NCI-H1436 (cell line): ENCODE measurements at regions not wholly inside any gene's neighbourhood (a gene's known extent, or its start where the extent isn't known, plus 50 kb on each side); places are given as distances from the start of the nearest gene placed in this dataset.

Source experiments
- DNase-seq: peaks from one replicate; lab custom pipeline; 2025; lab: John Stamatoyannopoulos, UW

GRCh38 chr2:145144131-145144728 lies 624.3 kb upstream of the ZEB2 start:
- no peak for DNase-seq

GRCh38 chr2:145141981-145142380 lies 622.1 kb upstream of the ZEB2 start:
- no peak for DNase-seq

DNA sequence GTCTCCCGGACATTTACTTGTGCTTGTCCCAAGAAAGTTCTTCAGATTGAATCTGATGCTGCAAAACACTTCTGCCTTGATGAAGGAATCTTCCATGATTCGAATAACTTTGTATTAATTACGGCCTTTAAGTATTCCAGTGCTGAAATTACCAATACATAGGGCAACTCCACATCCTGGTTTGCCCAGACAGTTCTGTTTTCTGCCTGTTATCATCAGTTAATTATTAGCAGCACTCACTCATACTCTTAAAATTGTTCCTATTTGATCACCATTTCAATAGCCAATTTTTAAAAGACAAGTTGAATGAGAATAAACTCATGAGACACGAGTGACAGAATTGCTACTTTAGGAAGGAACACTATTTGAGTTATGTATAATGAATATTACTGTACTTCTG lies 620.7 kb upstream of the ZEB2 start:
- no peak for DNase-seq

DNA sequence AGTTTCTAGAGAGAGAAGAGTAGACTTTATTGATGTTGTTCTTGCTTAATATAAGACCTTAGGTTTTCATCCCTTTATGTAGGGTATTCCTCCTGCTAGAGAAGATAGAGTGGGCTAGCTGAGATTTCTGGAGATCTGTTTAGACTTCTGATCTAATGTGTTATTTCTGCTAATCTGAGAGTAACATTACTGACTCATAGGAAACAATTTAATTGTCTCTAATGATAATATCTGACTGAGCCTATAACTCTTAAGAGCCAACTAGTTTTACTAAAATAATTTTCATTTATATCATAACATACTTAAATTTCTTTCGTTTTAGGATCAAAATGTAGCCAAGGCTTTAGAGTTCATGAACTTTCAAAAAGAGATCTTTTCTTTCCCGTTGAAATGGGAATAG lies 618.7 kb upstream of the ZEB2 start:
- DNase-seq = no peak

- DNase-seq = no peak
Observed at GRCh38 chr2:145137901-145138300, 618.0 kb upstream of the ZEB2 start.

GRCh38 chr2:145137211-145137610 lies 617.3 kb upstream of the ZEB2 start:
- DNase-seq = no peak

GRCh38 chr2:145136702-145137101 lies 616.8 kb upstream of the ZEB2 start:
- no peak for DNase-seq

- no peak for DNase-seq
Observed at GRCh38 chr2:145126146-145126545, 606.2 kb upstream of the ZEB2 start.

DNA sequence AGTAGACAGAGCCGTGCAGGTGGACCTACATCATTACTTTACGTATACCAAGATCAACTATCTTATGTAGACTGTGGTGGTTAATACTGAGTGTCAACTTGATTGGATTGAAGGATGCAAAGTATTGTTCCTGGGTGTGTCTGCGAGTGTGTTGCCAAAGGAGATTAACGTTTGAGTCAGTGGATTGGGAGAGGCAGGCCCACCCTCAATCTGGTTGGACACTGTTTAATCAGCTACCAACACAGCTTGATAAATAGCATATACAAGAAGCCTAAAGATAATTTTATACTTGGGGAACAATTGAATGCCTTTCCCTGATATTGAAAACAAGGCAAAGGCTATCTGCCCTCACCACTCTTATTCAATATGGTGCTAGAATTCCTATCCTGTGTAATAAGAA lies 604.2 kb upstream of the ZEB2 start:
- no peak for DNase-seq

DNA sequence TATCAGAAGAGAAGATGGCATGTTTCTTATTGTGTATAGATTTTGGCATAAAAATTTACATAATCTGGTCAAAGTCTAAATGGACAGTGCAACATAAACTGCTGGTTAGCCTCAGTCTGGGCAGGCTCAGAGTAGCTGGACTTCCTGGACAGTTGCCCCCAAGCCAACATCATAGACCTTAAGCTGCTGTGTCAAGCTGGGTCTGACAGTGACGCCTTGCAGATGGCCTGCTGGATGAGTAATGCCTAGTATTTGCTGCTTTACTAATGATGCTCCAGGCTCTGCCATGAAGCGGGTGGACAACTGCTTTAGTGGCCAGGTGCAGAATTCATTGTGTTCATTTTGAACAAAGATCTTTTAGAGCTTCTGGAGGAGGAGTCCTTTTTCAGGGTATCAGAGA lies 603.7 kb upstream of the ZEB2 start:
- DNase-seq = no peak

GRCh38 chr2:145119225-145119624 lies 599.3 kb upstream of the ZEB2 start:
- no peak for DNase-seq

- DNase-seq = no peak
Observed at GRCh38 chr2:145116834-145117725, 597.2 kb upstream of the ZEB2 start.

GRCh38 chr2:145116056-145116455 lies 596.1 kb upstream of the ZEB2 start:
- no peak for DNase-seq

DNA sequence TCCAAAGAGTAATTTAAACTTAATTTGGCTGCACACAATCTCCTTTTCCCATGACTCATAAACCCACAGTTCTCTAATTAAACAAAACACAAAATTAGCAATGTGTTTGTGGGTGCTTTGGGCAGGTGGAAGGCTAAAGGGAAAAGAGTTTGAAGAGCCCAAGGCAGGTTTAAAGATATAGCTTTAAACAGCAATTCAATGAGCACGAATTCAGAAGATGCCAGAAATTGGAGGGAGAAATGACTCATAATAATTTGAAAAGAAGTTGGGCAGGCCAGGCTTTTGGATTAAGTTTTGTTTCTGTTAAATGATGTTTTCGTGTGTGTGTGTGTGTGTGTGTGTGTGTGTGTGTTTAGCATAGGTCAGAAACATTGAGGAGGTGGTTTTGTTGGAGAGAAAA lies 594.8 kb upstream of the ZEB2 start:
- no peak for DNase-seq

DNA sequence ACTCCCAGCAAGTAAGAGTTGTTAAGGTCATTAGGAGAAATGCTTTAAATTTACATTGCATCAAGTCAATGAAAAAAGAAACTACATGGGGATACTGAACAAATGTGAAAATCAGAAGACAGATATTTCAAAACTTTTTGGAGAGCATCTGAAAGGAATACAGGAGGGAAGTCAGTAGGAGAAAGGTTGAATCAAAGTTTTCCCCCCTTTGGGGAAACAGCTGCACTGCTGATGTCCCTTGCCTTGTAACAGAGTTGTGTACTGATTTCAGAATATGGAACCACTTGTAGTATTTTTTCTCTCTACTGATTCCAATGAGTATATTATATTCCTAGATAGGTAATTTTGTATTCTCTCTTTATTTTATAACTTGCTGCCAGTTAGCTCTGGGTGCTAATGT lies 592.5 kb upstream of the ZEB2 start:
- no peak for DNase-seq

GRCh38 chr2:145110668-145111356 lies 590.9 kb upstream of the ZEB2 start:
- DNase-seq = no peak

GRCh38 chr2:145108959-145109710 lies 589.2 kb upstream of the ZEB2 start:
- no peak for DNase-seq

DNA sequence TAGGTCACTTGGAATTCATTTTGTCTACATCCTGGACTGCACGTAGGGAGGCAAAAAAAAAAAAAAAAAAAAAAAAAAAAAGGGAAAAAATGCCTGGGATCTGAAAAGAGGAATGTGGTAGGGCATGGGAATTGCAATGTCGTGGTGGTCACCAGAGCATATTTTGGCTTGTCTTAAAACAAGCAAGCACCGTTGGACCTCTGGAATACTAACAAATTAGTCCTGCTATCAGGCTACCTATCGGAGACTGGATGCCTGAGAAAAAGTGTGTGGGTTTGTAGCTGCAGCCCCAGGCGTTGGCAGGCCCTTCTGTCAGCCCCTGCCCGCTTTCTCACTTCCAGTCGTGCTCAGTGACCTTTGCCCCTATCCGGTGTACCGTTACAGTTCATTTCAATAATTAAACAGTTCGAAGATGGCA lies 588.5 kb upstream of the ZEB2 start:
- no peak for DNase-seq

- no peak for DNase-seq
Observed at GRCh38 chr2:145106293-145106692, 586.4 kb upstream of the ZEB2 start.

GRCh38 chr2:145102706-145103105 lies 582.8 kb upstream of the ZEB2 start:
- DNase-seq = no peak

DNA sequence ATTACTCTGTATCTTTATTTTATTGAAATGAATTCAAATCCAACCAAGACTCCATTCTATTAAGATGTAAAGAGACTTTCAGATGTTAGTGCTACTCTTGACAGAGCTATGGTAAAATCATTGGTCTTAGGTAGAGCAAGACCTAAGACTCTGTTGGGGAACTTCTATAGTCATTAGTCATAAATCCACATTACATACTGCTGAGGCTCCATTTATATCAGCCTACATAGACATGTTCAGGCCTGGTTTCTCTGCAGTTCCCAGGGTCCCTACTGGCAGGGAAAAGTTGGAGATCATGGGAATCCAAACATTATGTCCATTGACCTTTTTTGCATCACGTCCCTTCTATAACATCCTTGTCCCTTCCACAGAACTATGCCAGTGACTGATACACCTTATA lies 580.4 kb upstream of the ZEB2 start:
- DNase-seq = no peak

GRCh38 chr2:145096582-145096981 lies 576.7 kb upstream of the ZEB2 start:
- no peak for DNase-seq
